NT2/D1 (cell line): ENCODE measurements at regions not wholly inside any gene's neighbourhood (a gene's known extent, or its start where the extent isn't known, plus 50 kb on each side); places are given as distances from the start of the nearest gene placed in this dataset.
"Not testable (repeated sequence)": the region's sequence is repeated elsewhere in the genome, so short reads cannot be mapped to it uniquely, and the experiment has no call there.

Source experiments
- DNase-seq: peaks from one replicate; pipeline ENCODE4 v3.0.0-alpha.2; 2011; ENCODE audit warnings: low read depth, low spot score
- H3K27me3 ChIP-seq: 2 replicates; pipeline ENCODE4 v1.6.0; 2011; ENCODE audit warnings: mild to moderate bottlenecking; ENCODE audit not compliant: insufficient read length, insufficient read depth
- H3K36me3 ChIP-seq: 2 replicates; pipeline ENCODE4 v1.6.1; 2011; ENCODE audit warnings: mild to moderate bottlenecking, low read length, mixed read lengths; ENCODE audit not compliant: insufficient read depth, insufficient read length
- H3K4me1 ChIP-seq: 2 replicates; pipeline ENCODE4 v1.5.1; 2011; ENCODE audit not compliant: insufficient read depth, insufficient read length
- H3K4me3 ChIP-seq: 2 replicates; pipeline ENCODE4 v1.5.1; 2011; ENCODE audit warnings: low read depth; ENCODE audit not compliant: insufficient read length
- H3K9ac ChIP-seq: 2 replicates; pipeline ENCODE4 v1.6.0; 2011; ENCODE audit warnings: low read depth; ENCODE audit not compliant: insufficient read length
- H3K9me3 ChIP-seq: 2 replicates; pipeline ENCODE4 v1.5.1; 2011; ENCODE audit warnings: mild to moderate bottlenecking, low read length; ENCODE audit not compliant: insufficient read depth
- SUZ12 ChIP-seq: IDR thresholded peaks from 2 replicates; pipeline ENCODE4 v1.6.1; 2011; ENCODE audit not compliant: insufficient read length, insufficient read depth; ENCODE audit errors: extremely low read depth
- YY1 ChIP-seq: IDR thresholded peaks from 2 replicates; pipeline ENCODE4 v1.6.1; 2011; ENCODE audit not compliant: insufficient read length, insufficient read depth
- ZNF274 ChIP-seq: IDR thresholded peaks from 2 replicates; pipeline ENCODE4 v1.6.1; 2011; ENCODE audit warnings: mild to moderate bottlenecking, low read depth, low read length

DNA sequence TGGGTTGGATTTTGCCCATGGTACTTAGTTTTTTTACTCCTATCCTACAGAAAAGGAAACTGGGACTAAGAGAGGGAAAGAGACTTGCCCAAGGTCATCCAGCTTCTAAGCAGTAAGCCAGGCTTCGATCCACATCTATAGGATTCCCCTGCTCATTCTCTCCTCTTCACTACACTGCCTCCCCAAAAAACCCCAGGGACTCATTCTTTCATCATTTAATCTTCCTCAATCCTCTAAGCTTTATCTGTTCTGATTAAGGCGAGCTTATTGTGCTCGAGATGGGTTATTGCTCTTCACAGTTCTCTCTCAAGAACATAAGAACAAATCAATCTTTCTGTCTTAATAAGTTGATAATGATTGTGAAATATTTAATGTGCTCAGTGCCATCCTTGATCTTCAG, 511.1 kb upstream of the BRINP1 start:
- Histone ChIP-seq H3K4me1 (peaks cover 6% of the 10 kb centered on the region), H3K9me3 (no peaks in the 10 kb centered on the region), H3K27me3 (no peaks in the 10 kb centered on the region), H3K36me3 (no peaks in the 10 kb centered on the region), H3K4me3 (no peak overlapping the region), H3K9ac (no peak overlapping the region)
- TF ChIP-seq YY1 (no peak), SUZ12 (no peak), ZNF274 (no peak)
- no peak for DNase-seq

DNA sequence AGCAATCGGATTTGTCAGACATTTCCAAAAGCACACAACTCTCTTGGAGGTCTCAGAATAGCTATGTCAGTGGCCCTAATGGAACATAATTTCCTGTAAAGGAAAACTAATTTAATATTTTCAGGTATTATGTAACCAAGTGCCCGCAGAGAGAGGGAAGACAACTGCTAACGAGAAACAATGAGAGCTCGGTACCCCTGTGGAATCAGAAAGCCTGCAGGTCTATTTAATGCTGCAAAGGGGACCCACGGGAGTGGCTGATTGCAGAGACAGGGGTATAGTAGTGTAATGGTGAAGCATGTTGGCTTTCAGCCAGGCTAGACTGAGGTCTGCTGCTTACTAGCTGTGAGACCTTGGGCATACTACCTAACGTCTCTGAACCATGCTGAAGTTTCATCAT, 508.1 kb upstream of the BRINP1 start:
- no peaks in the 10 kb centered on the region for H3K4me1 ChIP-seq
- no peak overlapping the region for H3K4me3 ChIP-seq
- DNase-seq = no peak
- no peaks in the 10 kb centered on the region for H3K9me3 ChIP-seq
- no peaks in the 10 kb centered on the region for H3K27me3 ChIP-seq
- H3K9ac ChIP-seq = no peak overlapping the region
- TF ChIP-seq YY1 (no peak), ZNF274 (no peak), SUZ12 (no peak)
- no peaks in the 10 kb centered on the region for H3K36me3 ChIP-seq

DNA sequence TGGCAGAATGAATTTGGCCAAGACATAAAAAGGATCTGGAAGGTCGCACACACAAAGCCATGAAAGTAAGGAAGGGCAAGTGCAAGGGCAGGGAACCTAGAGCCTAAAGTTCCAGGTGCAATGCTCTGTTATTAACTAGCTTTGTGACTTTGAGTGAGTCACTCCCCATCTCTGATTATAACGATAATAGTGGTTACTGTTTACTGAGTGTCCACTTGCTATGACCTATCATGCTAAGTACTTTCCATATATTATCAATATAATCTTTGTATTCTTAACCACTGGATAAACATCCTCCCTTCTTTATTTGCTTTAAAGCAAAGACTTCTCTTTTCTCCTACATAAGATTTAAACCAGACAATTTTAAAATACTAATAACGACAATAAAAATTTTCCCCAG, 504.6 kb upstream of the BRINP1 start:
- H3K4me1 ChIP-seq = no peaks in the 10 kb centered on the region
- no peak overlapping the region for H3K9ac ChIP-seq
- no peak for TF ChIP-seq ZNF274
- H3K9me3 ChIP-seq = no peaks in the 10 kb centered on the region
- DNase-seq = no peak
- H3K36me3 ChIP-seq = no peaks in the 10 kb centered on the region
- H3K4me3 ChIP-seq = no peak overlapping the region
- no peaks in the 10 kb centered on the region for H3K27me3 ChIP-seq

DNA sequence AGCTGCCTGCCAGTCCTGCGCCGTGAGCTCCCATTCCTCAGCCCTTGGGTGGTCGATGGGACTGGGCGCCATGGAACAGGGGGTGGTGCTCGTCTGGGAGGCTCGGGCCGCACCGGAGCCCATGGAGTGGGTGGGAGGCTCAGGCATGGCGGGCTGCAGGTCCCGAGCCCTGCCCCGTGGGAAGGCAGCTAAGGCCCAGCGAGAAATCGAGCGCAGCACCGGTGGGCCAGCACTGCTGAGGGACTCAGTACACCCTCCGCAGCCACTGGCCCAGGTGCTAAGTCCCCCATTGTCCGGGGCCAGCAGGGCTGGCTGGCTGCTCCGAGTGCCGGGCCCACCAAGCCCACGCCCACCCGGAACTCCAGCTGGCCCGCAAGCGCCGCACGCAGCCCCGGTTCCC, 501.0 kb upstream of the BRINP1 start:
- H3K9me3 ChIP-seq, H3K27me3 ChIP-seq, H3K4me3 ChIP-seq, H3K4me1 ChIP-seq, DNase-seq, H3K9ac ChIP-seq, H3K36me3 ChIP-seq: not testable (repeated sequence)

- Histone ChIP-seq H3K9ac (no peak overlapping the region), H3K27me3 (no peaks in the 10 kb centered on the region), H3K9me3 (no peaks in the 10 kb centered on the region), H3K4me3 (no peak overlapping the region), H3K36me3 (no peaks in the 10 kb centered on the region), H3K4me1 (no peaks in the 10 kb centered on the region)
- TF ChIP-seq YY1 (no peak), ZNF274 (no peak)
- DNase-seq = no peak
These were observed 499.5 kb upstream of the BRINP1 start for GRCh38 chr9:119868694-119869093.

- TF ChIP-seq YY1 (no peak), ZNF274 (no peak), SUZ12 (no peak)
These were observed 492.6 kb upstream of the BRINP1 start for GRCh38 chr9:119861842-119862241.

GRCh38 chr9:119859128-119859527, 489.9 kb upstream of the BRINP1 start:
- no peak overlapping the region for H3K4me3 ChIP-seq
- no peak overlapping the region for H3K9ac ChIP-seq
- no peaks in the 10 kb centered on the region for H3K36me3 ChIP-seq
- no peak for TF ChIP-seq YY1
- TF ChIP-seq ZNF274 = no peak
- no peak for TF ChIP-seq SUZ12
- H3K9me3 ChIP-seq = no peaks in the 10 kb centered on the region
- no peak for DNase-seq
- no peaks in the 10 kb centered on the region for H3K4me1 ChIP-seq
- H3K27me3 ChIP-seq = no peaks in the 10 kb centered on the region

More at GRCh38 chr9:119861842-119862241, 492.6 kb upstream of the BRINP1 start:
- Histone ChIP-seq H3K9me3 (no peaks in the 10 kb centered on the region), H3K9ac (no peak overlapping the region), H3K4me1 (no peaks in the 10 kb centered on the region), H3K36me3 (no peaks in the 10 kb centered on the region), H3K27me3 (no peaks in the 10 kb centered on the region), H3K4me3 (no peak overlapping the region)
- DNase-seq = no peak

DNA sequence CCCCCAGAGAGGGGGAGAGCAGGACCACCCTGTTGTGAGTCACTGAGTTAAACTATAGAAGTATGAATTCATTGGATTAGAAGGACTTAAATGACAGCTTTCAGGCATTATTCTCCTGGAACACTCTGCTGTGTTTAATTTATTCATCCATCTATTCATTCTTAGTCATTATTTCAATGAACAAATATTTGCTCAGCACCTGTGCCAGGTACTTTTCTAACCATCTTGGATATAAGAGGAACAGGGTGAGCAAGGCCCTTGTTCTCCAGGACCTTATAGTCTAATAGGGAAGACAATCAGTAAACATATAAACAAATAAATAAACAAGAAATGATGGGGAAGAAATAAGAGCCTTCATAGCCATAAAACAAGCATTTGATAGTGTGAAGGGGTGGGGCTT, 483.9 kb upstream of the BRINP1 start:
- Histone ChIP-seq H3K4me3 (no peak overlapping the region), H3K27me3 (no peaks in the 10 kb centered on the region), H3K9me3 (no peaks in the 10 kb centered on the region), H3K36me3 (no peaks in the 10 kb centered on the region), H3K9ac (no peak overlapping the region), H3K4me1 (no peaks in the 10 kb centered on the region)
- DNase-seq = no peak
- no peak for TF ChIP-seq ZNF274
- no peak for TF ChIP-seq YY1
- TF ChIP-seq SUZ12 = no peak
